ENCODE measurements at regions not wholly inside any gene's neighbourhood (a gene's known extent, or its start where the extent isn't known, plus 50 kb on each side); places are given as distances from the start of the nearest gene placed in this dataset.

DNA sequence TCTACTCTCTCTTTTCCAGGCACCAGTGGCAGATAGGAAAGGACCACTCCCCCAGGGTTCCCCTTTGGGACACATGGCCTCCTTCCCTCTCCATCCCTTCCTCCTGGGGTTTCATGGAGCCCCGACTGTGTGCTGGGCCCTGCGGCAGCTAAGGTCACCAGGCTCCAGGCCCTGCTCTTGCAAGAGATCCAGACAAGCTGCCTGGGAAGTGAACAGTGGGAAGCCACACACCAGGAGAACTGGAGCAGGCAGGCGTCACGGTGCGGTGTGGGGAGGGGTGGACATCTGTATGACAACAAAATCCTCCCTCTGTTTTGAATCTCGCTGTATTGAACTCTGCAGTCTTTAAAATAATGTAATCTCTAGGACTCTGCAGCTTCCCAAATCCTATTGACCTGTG is 330.1 kb downstream of the UQCRFS1 start:
- Mint-ChIP-seq H3K4me1 (peaks cover 78% of the 10 kb centered on the region), H3K27me3 (ENCODE audit: low read depth) (peaks cover 20% of the 10 kb centered on the region), H3K27ac (peak overlapping the region; percentile 25; the same call in 1 of the 2 replicates), H3K9me3 (peaks cover 8% of the 10 kb centered on the region; the same call in 1 of the 2 replicates), H3K4me3 (no peak overlapping the region), H3K36me3 (0 out of 2 replicates have a peak, but pooled peaks cover 4% of the 10 kb centered on the region)
- no peak for DNase-seq (ENCODE audit: low spot score)
- ChIA-PET POLR2A (no interaction called here), CTCF (interaction anchor here (1.0 to 4.0 kb wide), 4 partner anchors 146 to 380 kb away, joined by 3 to 23 read pairs (median 12); no protein-coding TSS in a partner anchor)
- TF ChIP-seq ZNF423 (CRISPR knock-in tag; IDR thresholded peaks at IDR 0.05) (peak; percentile 68), ETV6 (CRISPR knock-in tag; IDR thresholded peaks at IDR 0.05) (0 out of 2 replicates have a peak, but pooled peaks have one; percentile 14), JAZF1 (CRISPR knock-in tag; IDR thresholded peaks at IDR 0.05) (no peak), KAT7 (CRISPR knock-in tag; IDR thresholded peaks at IDR 0.05; ENCODE audit: borderline replicate concordance) (no peak)
- TF ChIP-seq, protein P1, sequence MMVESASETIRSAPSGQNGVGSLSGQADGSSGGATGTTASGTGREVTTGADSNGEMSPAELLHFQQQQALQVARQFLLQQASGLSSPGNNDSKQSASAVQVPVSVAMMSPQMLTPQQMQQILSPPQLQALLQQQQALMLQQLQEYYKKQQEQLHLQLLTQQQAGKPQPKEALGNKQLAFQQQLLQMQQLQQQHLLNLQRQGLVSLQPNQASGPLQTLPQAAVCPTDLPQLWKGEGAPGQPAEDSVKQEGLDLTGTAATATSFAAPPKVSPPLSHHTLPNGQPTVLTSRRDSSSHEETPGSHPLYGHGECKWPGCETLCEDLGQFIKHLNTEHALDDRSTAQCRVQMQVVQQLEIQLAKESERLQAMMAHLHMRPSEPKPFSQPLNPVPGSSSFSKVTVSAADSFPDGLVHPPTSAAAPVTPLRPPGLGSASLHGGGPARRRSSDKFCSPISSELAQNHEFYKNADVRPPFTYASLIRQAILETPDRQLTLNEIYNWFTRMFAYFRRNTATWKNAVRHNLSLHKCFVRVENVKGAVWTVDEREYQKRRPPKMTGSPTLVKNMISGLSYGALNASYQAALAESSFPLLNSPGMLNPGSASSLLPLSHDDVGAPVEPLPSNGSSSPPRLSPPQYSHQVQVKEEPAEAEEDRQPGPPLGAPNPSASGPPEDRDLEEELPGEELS (CRISPR knock-in tag; IDR thresholded peaks at IDR 0.05), result 0 out of 2 replicates have a peak, but pooled peaks have one; percentile 28
- ATAC-seq, result no peak

DNA sequence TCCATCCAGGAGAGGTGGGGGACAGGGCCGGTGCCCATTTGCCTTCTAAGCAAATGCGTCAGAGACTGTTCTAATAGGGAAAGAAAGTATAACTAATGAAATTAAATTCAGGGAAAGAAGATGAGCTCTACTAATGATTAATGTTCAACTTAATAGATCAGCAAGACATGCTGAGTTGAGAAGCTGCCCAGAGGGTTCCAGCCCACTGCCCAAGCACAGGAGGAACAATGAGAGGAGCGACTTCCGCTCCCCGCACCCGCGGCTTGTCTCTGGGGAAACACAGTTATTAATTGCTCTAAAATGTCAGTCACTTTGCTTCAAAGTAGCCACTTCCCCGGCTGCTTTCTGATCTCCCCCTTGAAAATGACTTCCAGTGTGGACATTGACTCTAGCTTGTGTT is 331.3 kb downstream of the UQCRFS1 start:
- peaks cover 73% of the 10 kb centered on the region for H3K4me1 Mint-ChIP-seq
- ChIA-PET POLR2A (no interaction called here), CTCF (interaction anchor here (0.7 to 4.0 kb wide), 4 partner anchors 8 to 382 kb away, joined by 3 to 23 read pairs (median 12); no protein-coding TSS in a partner anchor)
- 0 out of 2 replicates have a peak overlapping the region, but pooled peaks have one; percentile 40 for H3K4me3 Mint-ChIP-seq
- peaks cover 25% of the 10 kb centered on the region for H3K27me3 Mint-ChIP-seq (ENCODE audit: low read depth)
- TF ChIP-seq, protein P2, sequence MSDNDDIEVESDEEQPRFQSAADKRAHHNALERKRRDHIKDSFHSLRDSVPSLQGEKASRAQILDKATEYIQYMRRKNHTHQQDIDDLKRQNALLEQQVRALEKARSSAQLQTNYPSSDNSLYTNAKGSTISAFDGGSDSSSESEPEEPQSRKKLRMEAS (CRISPR knock-in tag; IDR thresholded peaks at IDR 0.05), result no peak
- TF ChIP-seq KAT7 (CRISPR knock-in tag; IDR thresholded peaks at IDR 0.05; ENCODE audit: borderline replicate concordance) (no peak), TEAD1 (CRISPR knock-in tag; IDR thresholded peaks at IDR 0.05) (no peak)
- TF ChIP-seq, protein P3, sequence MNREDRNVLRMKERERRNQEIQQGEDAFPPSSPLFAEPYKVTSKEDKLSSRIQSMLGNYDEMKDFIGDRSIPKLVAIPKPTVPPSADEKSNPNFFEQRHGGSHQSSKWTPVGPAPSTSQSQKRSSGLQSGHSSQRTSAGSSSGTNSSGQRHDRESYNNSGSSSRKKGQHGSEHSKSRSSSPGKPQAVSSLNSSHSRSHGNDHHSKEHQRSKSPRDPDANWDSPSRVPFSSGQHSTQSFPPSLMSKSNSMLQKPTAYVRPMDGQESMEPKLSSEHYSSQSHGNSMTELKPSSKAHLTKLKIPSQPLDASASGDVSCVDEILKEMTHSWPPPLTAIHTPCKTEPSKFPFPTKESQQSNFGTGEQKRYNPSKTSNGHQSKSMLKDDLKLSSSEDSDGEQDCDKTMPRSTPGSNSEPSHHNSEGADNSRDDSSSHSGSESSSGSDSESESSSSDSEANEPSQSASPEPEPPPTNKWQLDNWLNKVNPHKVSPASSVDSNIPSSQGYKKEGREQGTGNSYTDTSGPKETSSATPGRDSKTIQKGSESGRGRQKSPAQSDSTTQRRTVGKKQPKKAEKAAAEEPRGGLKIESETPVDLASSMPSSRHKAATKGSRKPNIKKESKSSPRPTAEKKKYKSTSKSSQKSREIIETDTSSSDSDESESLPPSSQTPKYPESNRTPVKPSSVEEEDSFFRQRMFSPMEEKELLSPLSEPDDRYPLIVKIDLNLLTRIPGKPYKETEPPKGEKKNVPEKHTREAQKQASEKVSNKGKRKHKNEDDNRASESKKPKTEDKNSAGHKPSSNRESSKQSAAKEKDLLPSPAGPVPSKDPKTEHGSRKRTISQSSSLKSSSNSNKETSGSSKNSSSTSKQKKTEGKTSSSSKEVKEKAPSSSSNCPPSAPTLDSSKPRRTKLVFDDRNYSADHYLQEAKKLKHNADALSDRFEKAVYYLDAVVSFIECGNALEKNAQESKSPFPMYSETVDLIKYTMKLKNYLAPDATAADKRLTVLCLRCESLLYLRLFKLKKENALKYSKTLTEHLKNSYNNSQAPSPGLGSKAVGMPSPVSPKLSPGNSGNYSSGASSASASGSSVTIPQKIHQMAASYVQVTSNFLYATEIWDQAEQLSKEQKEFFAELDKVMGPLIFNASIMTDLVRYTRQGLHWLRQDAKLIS (CRISPR knock-in tag; IDR thresholded peaks at IDR 0.05; ENCODE audit: borderline replicate concordance), result no peak
- peaks cover 8% of the 10 kb centered on the region; the same call in 1 of the 2 replicates for H3K9me3 Mint-ChIP-seq
- H3K27ac Mint-ChIP-seq, result peak overlapping the region; percentile 95
- H3K36me3 Mint-ChIP-seq, result 0 out of 2 replicates have a peak, but pooled peaks cover 4% of the 10 kb centered on the region
- DNase-seq (ENCODE audit: low spot score) (no peak), ATAC-seq (no peak)

DNA sequence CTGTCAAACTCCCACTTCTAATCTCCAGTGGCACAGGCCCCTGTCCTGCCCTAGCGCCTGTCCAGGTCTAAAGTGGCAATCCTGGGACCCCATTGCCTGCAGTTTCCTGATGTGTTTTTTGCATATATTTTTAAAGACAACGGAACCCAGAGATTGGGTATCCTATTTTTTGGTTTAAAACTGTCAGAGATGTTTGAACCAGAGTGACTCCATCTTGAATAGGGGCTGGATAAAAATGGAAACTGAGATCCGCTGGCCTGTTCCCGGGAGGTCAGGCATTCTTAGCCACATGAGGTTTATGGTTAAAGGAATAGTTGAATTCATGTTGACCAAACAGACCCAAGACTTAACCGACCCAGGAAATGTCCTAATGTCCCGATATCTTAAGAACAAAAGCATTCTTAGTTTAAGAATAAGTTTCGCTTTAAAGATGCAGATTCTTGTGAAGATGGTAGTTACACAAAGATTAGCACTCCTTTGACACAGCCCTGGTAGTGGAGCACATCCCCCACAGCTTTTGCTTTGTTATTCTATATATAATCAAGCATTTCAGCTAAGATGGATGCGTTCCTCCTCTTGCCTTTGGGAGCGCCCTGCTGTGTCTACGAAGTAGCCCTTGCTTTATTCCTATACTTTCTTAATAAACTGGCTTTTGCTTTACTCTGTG is 332.1 kb downstream of the UQCRFS1 start:
- ATAC-seq, result peak; percentile 51
- DNase-seq (ENCODE audit: low spot score), result no peak
- Mint-ChIP-seq H3K4me3 (peak overlapping the region; percentile 40; the same call in 1 of the 2 replicates), H3K27me3 (ENCODE audit: low read depth) (peaks cover 25% of the 10 kb centered on the region), H3K27ac (0 out of 2 replicates have a peak overlapping the region, but pooled peaks have one; percentile 95), H3K36me3 (0 out of 2 replicates have a peak, but pooled peaks cover 4% of the 10 kb centered on the region), H3K4me1 (peaks cover 65% of the 10 kb centered on the region), H3K9me3 (peaks cover 8% of the 10 kb centered on the region; the same call in 1 of the 2 replicates)
- POLR2A ChIA-PET, result no interaction called here
- CTCF ChIA-PET, result interaction anchor here (1.1 to 4.0 kb wide), 3 partner anchors 144 to 383 kb away, joined by 4 to 23 read pairs (median 20); no protein-coding TSS in a partner anchor
- TF ChIP-seq FOXK1 (CRISPR knock-in tag; IDR thresholded peaks at IDR 0.05) (no peak), NR3C1 (CRISPR knock-in tag; conservative IDR thresholded peaks at IDR 0.05; ENCODE audit: low read depth) (no peak), ATF1 (CRISPR knock-in tag; IDR thresholded peaks at IDR 0.05) (no peak), CBFB (CRISPR knock-in tag; IDR thresholded peaks at IDR 0.05; ENCODE audit: low read depth) (no peak)
- TF ChIP-seq, protein P4, sequence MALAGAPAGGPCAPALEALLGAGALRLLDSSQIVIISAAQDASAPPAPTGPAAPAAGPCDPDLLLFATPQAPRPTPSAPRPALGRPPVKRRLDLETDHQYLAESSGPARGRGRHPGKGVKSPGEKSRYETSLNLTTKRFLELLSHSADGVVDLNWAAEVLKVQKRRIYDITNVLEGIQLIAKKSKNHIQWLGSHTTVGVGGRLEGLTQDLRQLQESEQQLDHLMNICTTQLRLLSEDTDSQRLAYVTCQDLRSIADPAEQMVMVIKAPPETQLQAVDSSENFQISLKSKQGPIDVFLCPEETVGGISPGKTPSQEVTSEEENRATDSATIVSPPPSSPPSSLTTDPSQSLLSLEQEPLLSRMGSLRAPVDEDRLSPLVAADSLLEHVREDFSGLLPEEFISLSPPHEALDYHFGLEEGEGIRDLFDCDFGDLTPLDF (CRISPR knock-in tag; IDR thresholded peaks at IDR 0.05), result no peak
- TF ChIP-seq, protein P5, sequence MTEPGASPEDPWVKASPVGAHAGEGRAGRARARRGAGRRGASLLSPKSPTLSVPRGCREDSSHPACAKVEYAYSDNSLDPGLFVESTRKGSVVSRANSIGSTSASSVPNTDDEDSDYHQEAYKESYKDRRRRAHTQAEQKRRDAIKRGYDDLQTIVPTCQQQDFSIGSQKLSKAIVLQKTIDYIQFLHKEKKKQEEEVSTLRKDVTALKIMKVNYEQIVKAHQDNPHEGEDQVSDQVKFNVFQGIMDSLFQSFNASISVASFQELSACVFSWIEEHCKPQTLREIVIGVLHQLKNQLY (CRISPR knock-in tag; IDR thresholded peaks at IDR 0.05), result no peak
- TF ChIP-seq, protein P6, sequence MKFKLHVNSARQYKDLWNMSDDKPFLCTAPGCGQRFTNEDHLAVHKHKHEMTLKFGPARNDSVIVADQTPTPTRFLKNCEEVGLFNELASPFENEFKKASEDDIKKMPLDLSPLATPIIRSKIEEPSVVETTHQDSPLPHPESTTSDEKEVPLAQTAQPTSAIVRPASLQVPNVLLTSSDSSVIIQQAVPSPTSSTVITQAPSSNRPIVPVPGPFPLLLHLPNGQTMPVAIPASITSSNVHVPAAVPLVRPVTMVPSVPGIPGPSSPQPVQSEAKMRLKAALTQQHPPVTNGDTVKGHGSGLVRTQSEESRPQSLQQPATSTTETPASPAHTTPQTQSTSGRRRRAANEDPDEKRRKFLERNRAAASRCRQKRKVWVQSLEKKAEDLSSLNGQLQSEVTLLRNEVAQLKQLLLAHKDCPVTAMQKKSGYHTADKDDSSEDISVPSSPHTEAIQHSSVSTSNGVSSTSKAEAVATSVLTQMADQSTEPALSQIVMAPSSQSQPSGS (CRISPR knock-in tag; IDR thresholded peaks at IDR 0.05; ENCODE audit: borderline replicate concordance, low read depth), result no peak
- TF ChIP-seq, protein P7, sequence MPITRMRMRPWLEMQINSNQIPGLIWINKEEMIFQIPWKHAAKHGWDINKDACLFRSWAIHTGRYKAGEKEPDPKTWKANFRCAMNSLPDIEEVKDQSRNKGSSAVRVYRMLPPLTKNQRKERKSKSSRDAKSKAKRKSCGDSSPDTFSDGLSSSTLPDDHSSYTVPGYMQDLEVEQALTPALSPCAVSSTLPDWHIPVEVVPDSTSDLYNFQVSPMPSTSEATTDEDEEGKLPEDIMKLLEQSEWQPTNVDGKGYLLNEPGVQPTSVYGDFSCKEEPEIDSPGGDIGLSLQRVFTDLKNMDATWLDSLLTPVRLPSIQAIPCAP (CRISPR knock-in tag; IDR thresholded peaks at IDR 0.05), result no peak
- TF ChIP-seq, protein P8, sequence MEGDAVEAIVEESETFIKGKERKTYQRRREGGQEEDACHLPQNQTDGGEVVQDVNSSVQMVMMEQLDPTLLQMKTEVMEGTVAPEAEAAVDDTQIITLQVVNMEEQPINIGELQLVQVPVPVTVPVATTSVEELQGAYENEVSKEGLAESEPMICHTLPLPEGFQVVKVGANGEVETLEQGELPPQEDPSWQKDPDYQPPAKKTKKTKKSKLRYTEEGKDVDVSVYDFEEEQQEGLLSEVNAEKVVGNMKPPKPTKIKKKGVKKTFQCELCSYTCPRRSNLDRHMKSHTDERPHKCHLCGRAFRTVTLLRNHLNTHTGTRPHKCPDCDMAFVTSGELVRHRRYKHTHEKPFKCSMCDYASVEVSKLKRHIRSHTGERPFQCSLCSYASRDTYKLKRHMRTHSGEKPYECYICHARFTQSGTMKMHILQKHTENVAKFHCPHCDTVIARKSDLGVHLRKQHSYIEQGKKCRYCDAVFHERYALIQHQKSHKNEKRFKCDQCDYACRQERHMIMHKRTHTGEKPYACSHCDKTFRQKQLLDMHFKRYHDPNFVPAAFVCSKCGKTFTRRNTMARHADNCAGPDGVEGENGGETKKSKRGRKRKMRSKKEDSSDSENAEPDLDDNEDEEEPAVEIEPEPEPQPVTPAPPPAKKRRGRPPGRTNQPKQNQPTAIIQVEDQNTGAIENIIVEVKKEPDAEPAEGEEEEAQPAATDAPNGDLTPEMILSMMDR (IDR thresholded peaks at IDR 0.05), result no peak

Data from WTC11 (cell line).